H1 (cell line): ENCODE measurements at regions not wholly inside any gene's neighbourhood (a gene's known extent, or its start where the extent isn't known, plus 50 kb on each side); places are given as distances from the start of the nearest gene placed in this dataset.

ENCODE experiments used
- CTCF ChIA-PET: fragments of 300-600 bp; sonication (Branson Sonifier 250); formaldehyde crosslinking; loops from one replicate; lab custom pipeline; 2021; ENCODE audit not compliant: partially characterized antibody; lab: Charles Lee
- POLR2A ChIA-PET: fragments of 300-600 bp; sonication (Branson Sonifier 250); formaldehyde crosslinking; loops from one replicate; lab custom pipeline; 2021; ENCODE audit warnings: inconsistent platforms; ENCODE audit not compliant: partially characterized antibody; lab: Charles Lee
- DNase-seq, 2 experiments: peaks; one replicate each; pipeline versions ENCODE4 v3.0.0 to v3.0.0-alpha.2; 2010 to 2022; ENCODE audit warnings: low spot score in 2 of 2, low read depth in 1 of 2, mixed read lengths in 1 of 2
- FAIRE-seq: peaks from 2 replicates; lab custom pipeline; 2011; peaks lifted over from hg19 to GRCh38; lab: Jason Lieb, UNC
- H2AFZ ChIP-seq: 2 replicates; pipeline ENCODE4 v1.8.1; 2012; ENCODE audit warnings: low read length, inconsistent platforms
- H2AK5ac ChIP-seq: 2 replicates; pipeline ENCODE4 v1.6.1; 2013; ENCODE audit warnings: low read depth, low read length
- H2BK120ac ChIP-seq: replicated peaks from 2 replicates; pipeline ENCODE3; 2013; ENCODE audit warnings: low read depth, low read length, inconsistent platforms
- H2BK12ac ChIP-seq: 2 replicates; pipeline ENCODE4 v1.6.1; 2013; ENCODE audit warnings: low read depth, low read length
- H2BK15ac ChIP-seq: 2 replicates; pipeline ENCODE4 v1.6.1; 2013; ENCODE audit warnings: low read length
- H2BK20ac ChIP-seq: 2 replicates; pipeline ENCODE4 v1.6.1; 2013; ENCODE audit warnings: low read length
- H2BK5ac ChIP-seq: 2 replicates; pipeline ENCODE4 v1.6.1; 2013; ENCODE audit warnings: low read depth, low read length
- H3K14ac ChIP-seq: 2 replicates; pipeline ENCODE4 v1.6.1; 2013; ENCODE audit warnings: inconsistent platforms; ENCODE audit not compliant: insufficient read length
- H3K18ac ChIP-seq: 2 replicates; pipeline ENCODE4 v1.6.1; 2013; ENCODE audit warnings: low read length; ENCODE audit errors: extremely low read depth
- H3K23ac ChIP-seq: 2 replicates; pipeline ENCODE4 v1.6.1; 2013; ENCODE audit warnings: inconsistent platforms; ENCODE audit not compliant: insufficient read length
- H3K23me2 ChIP-seq: 2 replicates; pipeline ENCODE4 v1.6.1; 2013; ENCODE audit warnings: low read depth, low read length
- H3K27ac ChIP-seq: 2 replicates; pipeline ENCODE4 v1.6.1; 2011; ENCODE audit warnings: low read depth, low read length, inconsistent platforms
- H3K27me3 ChIP-seq, 4 experiments: replicated peaks in 1 of 4; 1 replicate in 1 of 4; 2 replicates in 3 of 4; pipeline versions ENCODE4 v1.6.1 to v1.8.1; 2011 to 2013; ENCODE audit warnings: low read length in 3 of 4, mild to moderate bottlenecking in 3 of 4, inconsistent platforms in 2 of 4, mixed read lengths in 2 of 4, moderate library complexity in 1 of 4; ENCODE audit not compliant: control insufficient read depth in 3 of 4, insufficient read depth in 3 of 4; ENCODE audit errors: extremely low read depth in 1 of 4
- H3K36me3 ChIP-seq, 4 experiments: 2 replicates each; pipeline versions ENCODE4 v1.6.1 to v1.8.1; 2011 to 2013; ENCODE audit warnings: mild to moderate bottlenecking in 4 of 4, low read length in 3 of 4, moderate library complexity in 2 of 4, control low read depth in 1 of 4, inconsistent platforms in 1 of 4; ENCODE audit not compliant: insufficient read depth in 4 of 4, control insufficient read depth in 2 of 4
- H3K4ac ChIP-seq: replicated peaks from 2 replicates; pipeline ENCODE3; 2013; ENCODE audit warnings: low read length, low read depth, mixed read lengths, inconsistent platforms; ENCODE audit not compliant: insufficient read length
- H3K4me1 ChIP-seq, 4 experiments: replicated peaks in 1 of 4; 1 replicate in 1 of 4; 2 replicates in 3 of 4; pipeline versions ENCODE4 v1.6.1 to v1.8.1; 2011 to 2013; ENCODE audit warnings: low read length in 3 of 4, inconsistent platforms in 2 of 4, mixed read lengths in 1 of 4; ENCODE audit not compliant: insufficient read depth in 4 of 4, control insufficient read depth in 3 of 4
- H3K4me2 ChIP-seq, 2 experiments: 2 replicates each; pipeline versions ENCODE4 v1.6.1 to v1.8.1; 2011 to 2013; ENCODE audit warnings: low read depth in 2 of 2, low read length in 2 of 2, control low read depth in 1 of 2, inconsistent platforms in 1 of 2, mild to moderate bottlenecking in 1 of 2; ENCODE audit not compliant: insufficient read depth in 1 of 2
- H3K4me3 ChIP-seq, 4 experiments: fragments of 200-600, 300-600 bp in 1 of 4; sonication (generic), shearing (Covaris generic), sonication (Bioruptor Twin) in 1 of 4; 2 replicates each; pipeline versions ENCODE4 v1.5.1 to v1.8.1; 2011 to 2016; ENCODE audit warnings: low read length in 4 of 4, low read depth in 3 of 4, control low read depth in 2 of 4, inconsistent platforms in 2 of 4, mild to moderate bottlenecking in 2 of 4, mixed read lengths in 1 of 4, moderate library complexity in 1 of 4; ENCODE audit not compliant: insufficient read depth in 2 of 4; ENCODE audit errors: extremely low read depth in 1 of 4
- H3K56ac ChIP-seq: replicated peaks from 2 replicates; pipeline ENCODE3; 2013; ENCODE audit warnings: low read depth, mild to moderate bottlenecking, mixed read lengths, low read length, inconsistent platforms; ENCODE audit not compliant: insufficient read length
- H3K79me1 ChIP-seq: 2 replicates; pipeline ENCODE4 v1.6.1; 2013; ENCODE audit warnings: low read depth, low read length, control low read depth
- H3K79me2 ChIP-seq, 2 experiments: 2 replicates each; pipeline versions ENCODE4 v1.6.1 to v1.8.1; 2012 to 2013; ENCODE audit warnings: low read length in 2 of 2, mild to moderate bottlenecking in 2 of 2, inconsistent platforms in 1 of 2; ENCODE audit not compliant: insufficient read depth in 2 of 2, control insufficient read depth in 1 of 2
- H3K9ac ChIP-seq, 4 experiments: replicated peaks in 1 of 4; 1 replicate in 1 of 4; 2 replicates in 3 of 4; pipeline versions ENCODE4 v1.6.1 to v1.8.1; 2011 to 2013; ENCODE audit warnings: low read depth in 3 of 4, low read length in 3 of 4, control low read depth in 2 of 4, mild to moderate bottlenecking in 2 of 4, moderate library complexity in 2 of 4, inconsistent platforms in 1 of 4; ENCODE audit errors: extremely low read depth in 1 of 4
- H3K9me3 ChIP-seq, 2 experiments: 2 replicates each; pipeline versions ENCODE4 v1.6.1 to v1.8.1; 2012 to 2013; ENCODE audit warnings: mild to moderate bottlenecking in 2 of 2, moderate library complexity in 2 of 2, control low read depth in 1 of 2, inconsistent platforms in 1 of 2, low read depth in 1 of 2, low read length in 1 of 2, mixed read lengths in 1 of 2; ENCODE audit not compliant: insufficient read depth in 2 of 2
- H4K20me1 ChIP-seq, 2 experiments: replicated peaks in 1 of 2; 2 replicates each; pipeline versions ENCODE3 to v1.8.1; 2011 to 2013; ENCODE audit warnings: inconsistent platforms in 2 of 2, low read length in 2 of 2, mild to moderate bottlenecking in 1 of 2; ENCODE audit not compliant: insufficient read depth in 2 of 2, control insufficient read depth in 1 of 2
- H4K5ac ChIP-seq: 2 replicates; pipeline ENCODE4 v1.6.1; 2013; ENCODE audit warnings: low read length, low read depth, mixed read lengths, inconsistent platforms; ENCODE audit not compliant: insufficient read length
- H4K8ac ChIP-seq: 2 replicates; pipeline ENCODE4 v1.8.0; 2013; ENCODE audit warnings: mild to moderate bottlenecking, moderate library complexity, low read length, inconsistent platforms; ENCODE audit not compliant: insufficient read depth; ENCODE audit errors: extremely low read depth
- H4K91ac ChIP-seq: replicated peaks from 2 replicates; pipeline ENCODE3; 2013; ENCODE audit warnings: low read length, mixed read lengths, inconsistent platforms; ENCODE audit not compliant: insufficient read length
- ATF3 ChIP-seq: IDR thresholded peaks from 2 replicates; pipeline ENCODE4 v1.6.1; 2011; ENCODE audit warnings: low read depth, mild to moderate bottlenecking, low read length; ENCODE audit not compliant: insufficient read depth
- BACH1 ChIP-seq: IDR thresholded peaks from 2 replicates; pipeline ENCODE4 v1.6.1; 2012; ENCODE audit warnings: low read length, improper control_type of control experiment
- BCL11A ChIP-seq, 2 experiments: IDR thresholded peaks; one replicate each; pipeline ENCODE4 v1.6.1; 2011; ENCODE audit warnings: low read depth in 2 of 2, low read length in 2 of 2, mild to moderate bottlenecking in 2 of 2
- CHD2 ChIP-seq: IDR thresholded peaks from 2 replicates; pipeline ENCODE4 v1.6.1; 2012; ENCODE audit warnings: low read length, improper control_type of control experiment
- CTCF ChIP-seq, 3 experiments: IDR thresholded peaks; 1 replicate in 2 of 3; 2 replicates in 1 of 3; pipeline versions ENCODE4 v1.5.1 to v1.6.1; 2011; ENCODE audit warnings: low read length in 3 of 3, mild to moderate bottlenecking in 3 of 3, inconsistent platforms in 2 of 3, low read depth in 1 of 3, moderate library complexity in 1 of 3; ENCODE audit not compliant: insufficient read depth in 1 of 3; ENCODE audit errors: control extremely low read depth in 1 of 3
- EGR1 ChIP-seq: IDR thresholded peaks from 2 replicates; pipeline ENCODE4 v1.6.1; 2011; ENCODE audit warnings: low read depth, low read length, borderline replicate concordance
- JUN ChIP-seq: IDR thresholded peaks from 2 replicates; pipeline ENCODE4 v1.6.1; 2011; ENCODE audit warnings: low read depth, mild to moderate bottlenecking, improper control_type of control experiment, low read length
- KDM4A ChIP-seq: IDR thresholded peaks from one replicate; pipeline ENCODE4 v1.7.1; 2012; ENCODE audit warnings: low read depth, mild to moderate bottlenecking, moderate library complexity, low read length, inconsistent platforms; ENCODE audit not compliant: severe bottlenecking
- NRF1 ChIP-seq: IDR thresholded peaks from 2 replicates; pipeline ENCODE4 v1.6.1; 2011; ENCODE audit warnings: mild to moderate bottlenecking, low read depth, low read length, improper control_type of control experiment
- PHF8 ChIP-seq: fragments of 200-600 bp; sonication (generic); conservative IDR thresholded peaks from 2 replicates; pipeline ENCODE4 v1.7.1; 2012; ENCODE audit warnings: low read depth, mild to moderate bottlenecking, inconsistent platforms, low read length, moderate library complexity
- RXRA ChIP-seq: IDR thresholded peaks from 2 replicates; pipeline ENCODE4 v1.6.1; 2011; ENCODE audit warnings: low read depth, mild to moderate bottlenecking, low read length, moderate library complexity; ENCODE audit not compliant: insufficient read depth
- SP4 ChIP-seq: IDR thresholded peaks from 2 replicates; pipeline ENCODE4 v1.6.1; 2012; ENCODE audit warnings: low read length, inconsistent platforms
- TCF12 ChIP-seq: IDR thresholded peaks from 2 replicates; pipeline ENCODE4 v1.6.1; 2011; ENCODE audit warnings: low read depth, mild to moderate bottlenecking, low read length
- WGBS, 2 experiments: shearing (Covaris generic) in 1 of 2; methylation state at CpG; one replicate each; pipeline versions ENCODE4 v1.1.6 to v1.1.7; 2013 to 2015; ENCODE audit warnings: low lambda C conversion rate in 2 of 2, mixed read lengths in 2 of 2, inconsistent platforms in 1 of 2, low coverage in 1 of 2, missing lambda C conversion rate in 1 of 2; ENCODE audit not compliant: insufficient replicate concordance in 2 of 2, insufficient coverage in 1 of 2, insufficient read length in 1 of 2; ENCODE audit errors: extremely low coverage in 1 of 2, missing lambda C conversion rate in 1 of 2; 5-methylcytosine and 5-hydroxymethylcytosine counted together

GRCh38 chr14:89743828-89744227 is 210.7 kb downstream of the EFCAB11 start:
- no peak overlapping the region for H3K14ac ChIP-seq
- WGBS, 2 experiments, result 78% methylated on average over 6 of the region's 6 CpGs; no CpG with 5 or more reads in 1 of the 2 experiments
- no peak overlapping the region for H3K56ac ChIP-seq
- H4K8ac ChIP-seq, result no peak overlapping the region
- H4K5ac ChIP-seq, result no peak overlapping the region
- H4K91ac ChIP-seq, result no peak overlapping the region
- H3K4me2 ChIP-seq, result no peak overlapping the region
- peaks cover 11 to 12% of the 10 kb centered on the region in 2 experiments for H3K9me3 ChIP-seq
- no peak overlapping the region for H2AFZ ChIP-seq
- ChIA-PET CTCF (no interaction called here), POLR2A (no interaction called here)
- DNase-seq (no peak), FAIRE-seq (no peak)
- H3K23me2 ChIP-seq, result no peaks in the 10 kb centered on the region
- no peaks in the 10 kb centered on the region; a peak in 1 of 7 replicates for H3K27me3 ChIP-seq
- H3K4me3 ChIP-seq, result no peak overlapping the region
- no peak overlapping the region for H3K27ac ChIP-seq
- no peak overlapping the region for H3K23ac ChIP-seq
- no peaks in the 10 kb centered on the region for H3K36me3 ChIP-seq
- H3K4me1 ChIP-seq, result no peaks in the 10 kb centered on the region
- no peaks in the 10 kb centered on the region for H3K79me1 ChIP-seq
- no peaks in the 10 kb centered on the region for H3K79me2 ChIP-seq
- H2BK12ac ChIP-seq, result no peak overlapping the region
- H3K4ac ChIP-seq, result no peak overlapping the region
- H2BK5ac ChIP-seq, result no peak overlapping the region
- H3K18ac ChIP-seq, result no peak overlapping the region
- no peaks in the 10 kb centered on the region for H4K20me1 ChIP-seq
- H2BK20ac ChIP-seq, result no peak overlapping the region
- no peak overlapping the region for H2BK120ac ChIP-seq
- H2BK15ac ChIP-seq, result no peak overlapping the region
- no peak overlapping the region for H2AK5ac ChIP-seq
- H3K9ac ChIP-seq, result no peak overlapping the region
- no peak for TF ChIP-seq TCF12
- no peak for TF ChIP-seq SP4
- no peak for TF ChIP-seq BCL11A (IDR thresholded peaks at IDR 0.05; ENCODE audit: low read depth in 2 of 2, low read length in 2 of 2)
- no peak for TF ChIP-seq RXRA
- TF ChIP-seq CTCF (IDR thresholded peaks at IDR 0.05; ENCODE audit: control extremely low read depth in 1 of 3, insufficient read depth in 1 of 3, low read depth in 1 of 3, low read length in 3 of 3), result no peak
- no peak for TF ChIP-seq ATF3
- no peak for TF ChIP-seq JUN
- no peak for TF ChIP-seq EGR1
- TF ChIP-seq PHF8, result no peak
- TF ChIP-seq BACH1, result no peak
- TF ChIP-seq KDM4A, result no peak
- no peak for TF ChIP-seq NRF1
- TF ChIP-seq CHD2, result no peak
